Endothelial cell of umbilical vein (primary cell): ENCODE measurements at regions not wholly inside any gene's neighbourhood (a gene's known extent, or its start where the extent isn't known, plus 50 kb on each side); places are given as distances from the start of the nearest gene placed in this dataset.

Experiments
- BruUV-seq: library from RNA; stranded (reverse); fragments of 400-500 nt; replicated peaks from 2 replicates; lab custom pipeline; 2021; lab: Mats Ljungman, UMichigan
- CTCF ChIA-PET: fragments of 300-600, 350-600 bp; sonication (Branson Sonifier 250); formaldehyde crosslinking; loops from one replicate; lab custom pipeline; 2021; ENCODE audit warnings: antibody characterized with exemption, inconsistent platforms; lab: Charles Lee
- POLR2A ChIA-PET: fragments of 300-600, 350-600 bp; sonication (Branson Sonifier 250); formaldehyde crosslinking; loops from one replicate; lab custom pipeline; 2021; ENCODE audit warnings: antibody characterized with exemption, inconsistent platforms; lab: Charles Lee
- DNase-seq: peaks from one replicate; pipeline ENCODE4 v3.0.0-alpha.2; 2011; ENCODE audit warnings: low read depth, low spot score
- FAIRE-seq: peaks from 2 replicates; lab custom pipeline; 2011; peaks lifted over from hg19 to GRCh38; lab: Jason Lieb, UNC
- H2AFZ ChIP-seq: 2 replicates; pipeline ENCODE4 v1.6.0; 2012; ENCODE audit warnings: low read depth, low read length, control low read depth, inconsistent platforms
- H3K27ac ChIP-seq: 2 replicates; pipeline ENCODE4 v1.5.1; 2011; ENCODE audit warnings: low read depth, mild to moderate bottlenecking, control low read depth, low read length, moderate library complexity; ENCODE audit not compliant: insufficient read depth
- H3K27me3 ChIP-seq, 2 experiments: 2 replicates each; pipeline versions ENCODE4 v1.6.0 to v1.6.1; 2011; ENCODE audit warnings: low read length in 2 of 2, mixed read lengths in 1 of 2; ENCODE audit not compliant: control insufficient read depth in 2 of 2, insufficient read depth in 2 of 2
- H3K36me3 ChIP-seq, 2 experiments: 2 replicates in 1 of 2; 3 replicates in 1 of 2; pipeline ENCODE4 v1.5.1; 2011; ENCODE audit warnings: low read length in 2 of 2, mild to moderate bottlenecking in 1 of 2, moderate library complexity in 1 of 2; ENCODE audit not compliant: control insufficient read depth in 2 of 2, insufficient read depth in 2 of 2; ENCODE audit errors: extremely low read depth in 1 of 2
- H3K4me1 ChIP-seq: 3 replicates; pipeline ENCODE4 v1.5.1; 2011; ENCODE audit warnings: mild to moderate bottlenecking, low read length; ENCODE audit not compliant: control insufficient read depth, insufficient read depth; ENCODE audit errors: extremely low read depth
- H3K4me2 ChIP-seq: 2 replicates; pipeline ENCODE4 v1.6.1; 2011; ENCODE audit warnings: low read length, control low read depth, mixed read lengths; ENCODE audit not compliant: insufficient read depth
- H3K4me3 ChIP-seq, 3 experiments: fragments of 200-600 bp in 1 of 3; sonication (generic), shearing (Covaris generic) in 1 of 3; replicated peaks in 1 of 3; 2 replicates each; pipeline ENCODE4 v1.5.1; 2011 to 2016; ENCODE audit warnings: control low read depth in 3 of 3, low read length in 3 of 3, mild to moderate bottlenecking in 2 of 3, inconsistent platforms in 1 of 3, low read depth in 1 of 3, moderate library complexity in 1 of 3; ENCODE audit not compliant: insufficient read depth in 1 of 3
- H3K79me2 ChIP-seq: 2 replicates; pipeline ENCODE4 v1.6.0; 2012; ENCODE audit warnings: low read length, inconsistent platforms; ENCODE audit not compliant: control insufficient read depth, insufficient read depth
- H3K9ac ChIP-seq: replicated peaks from 2 replicates; pipeline ENCODE3; 2011; ENCODE audit warnings: low read length, control low read depth; ENCODE audit not compliant: insufficient read depth; ENCODE audit errors: extremely low read depth
- H3K9me1 ChIP-seq: replicated peaks from 3 replicates; pipeline ENCODE4 v1.6.0; 2011; ENCODE audit warnings: mild to moderate bottlenecking, low read length; ENCODE audit not compliant: control insufficient read depth, insufficient read depth; ENCODE audit errors: extremely low read depth
- H3K9me3 ChIP-seq: replicated peaks from 2 replicates; pipeline ENCODE4 v1.5.1; 2012; ENCODE audit warnings: low read length, inconsistent platforms; ENCODE audit not compliant: control insufficient read depth, insufficient read depth
- H4K20me1 ChIP-seq: replicated peaks from 2 replicates; pipeline ENCODE3; 2011; ENCODE audit warnings: mild to moderate bottlenecking, low read length; ENCODE audit not compliant: control insufficient read depth, insufficient read depth; ENCODE audit errors: extremely low read depth
- EZH2 ChIP-seq: IDR thresholded peaks from 2 replicates; pipeline ENCODE4 v1.6.1; 2012; ENCODE audit warnings: borderline replicate concordance, low read depth, mild to moderate bottlenecking, moderate library complexity, low read length, inconsistent platforms; ENCODE audit not compliant: severe bottlenecking
- FOS ChIP-seq: IDR thresholded peaks from 2 replicates; pipeline ENCODE4 v1.6.1; 2011; ENCODE audit warnings: mild to moderate bottlenecking, low read length, moderate library complexity, borderline replicate concordance; ENCODE audit not compliant: insufficient read depth
- GATA2 ChIP-seq: IDR thresholded peaks from 2 replicates; pipeline ENCODE4 v1.7.0; 2011; ENCODE audit warnings: low read depth, mild to moderate bottlenecking, moderate library complexity, mixed read lengths, low read length; ENCODE audit not compliant: insufficient read length, insufficient read depth
- JUN ChIP-seq: IDR thresholded peaks from 2 replicates; pipeline ENCODE4 v1.6.1; 2011; ENCODE audit warnings: borderline replicate concordance, low read depth; ENCODE audit not compliant: insufficient read length, insufficient read depth
- POLR2A ChIP-seq: IDR thresholded peaks from 2 replicates; pipeline ENCODE4 v1.6.1; 2012; ENCODE audit warnings: low read depth, mild to moderate bottlenecking, control low read depth, low read length
- POLR2AphosphoS5 ChIP-seq: IDR thresholded peaks from 2 replicates; pipeline ENCODE4 v1.6.1; 2012; ENCODE audit warnings: low read depth, mild to moderate bottlenecking, control low read depth, low read length, moderate library complexity; ENCODE audit not compliant: insufficient read depth
- dilution Hi-C: fragments of 300-500 bp; cut with MboI; formaldehyde crosslinking; loops from one replicate; pipeline ENCODE4 v1.15.0; 2019; ENCODE audit warnings: low sequenced_read_pairs; ENCODE audit not compliant: extremely low pct_ligation_motif_present
- intact Hi-C: fragments of 100-400 bp; cut with micrococcal nuclease; formaldehyde crosslinking; loops from one replicate; pipeline ENCODE4 v1.10.0; 2022
- TF ChIP-seq, protein P1 (sequence below): IDR thresholded peaks from 2 replicates; pipeline ENCODE4 v1.6.1; 2011; ENCODE audit not compliant: insufficient read depth, insufficient read length

DNA sequence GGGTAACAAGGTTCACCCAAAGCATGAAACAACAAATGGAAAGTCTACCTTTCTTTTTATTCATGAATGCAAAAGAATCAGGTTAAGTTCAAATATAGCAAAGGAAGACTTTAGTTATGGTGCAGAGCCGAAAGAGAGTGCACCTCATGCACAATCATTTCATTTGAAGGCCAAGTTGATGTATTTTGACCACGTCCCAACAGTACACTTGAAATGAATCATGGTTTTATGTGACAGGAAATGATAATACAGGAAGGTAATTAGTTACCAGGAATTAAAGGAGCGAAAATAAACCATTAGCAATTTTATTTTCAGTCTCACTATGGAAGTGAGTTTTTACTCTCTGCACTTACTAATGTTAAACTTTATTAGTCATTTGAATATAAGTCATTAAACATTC lies 281.2 kb upstream of the DIAPH2 start:
- intact Hi-C loops (no loop called here), dilution Hi-C loops (no loop called here)
- FAIRE-seq: peak; percentile 82
- no peak overlapping the region for H3K9ac ChIP-seq
- H3K27me3 ChIP-seq: no peaks in the 10 kb centered on the region
- no peaks in the 10 kb centered on the region for H3K36me3 ChIP-seq
- H4K20me1 ChIP-seq: no peaks in the 10 kb centered on the region
- H3K27ac ChIP-seq: no peak overlapping the region
- H2AFZ ChIP-seq: no peak overlapping the region
- no peaks in the 10 kb centered on the region for H3K79me2 ChIP-seq
- H3K4me3 ChIP-seq: no peak overlapping the region
- ChIA-PET POLR2A (no interaction called here), CTCF (no interaction called here)
- DNase-seq: peak; percentile 37
- TF ChIP-seq GATA2 (no peak), FOS (peak; percentile 4)
- BruUV-seq: no TSS peak
- no peaks in the 10 kb centered on the region for H3K9me1 ChIP-seq
- peaks cover 25% of the 10 kb centered on the region for H3K4me1 ChIP-seq
- no peaks in the 10 kb centered on the region for H3K9me3 ChIP-seq
- peak overlapping the region; percentile 11 for H3K4me2 ChIP-seq

DNA sequence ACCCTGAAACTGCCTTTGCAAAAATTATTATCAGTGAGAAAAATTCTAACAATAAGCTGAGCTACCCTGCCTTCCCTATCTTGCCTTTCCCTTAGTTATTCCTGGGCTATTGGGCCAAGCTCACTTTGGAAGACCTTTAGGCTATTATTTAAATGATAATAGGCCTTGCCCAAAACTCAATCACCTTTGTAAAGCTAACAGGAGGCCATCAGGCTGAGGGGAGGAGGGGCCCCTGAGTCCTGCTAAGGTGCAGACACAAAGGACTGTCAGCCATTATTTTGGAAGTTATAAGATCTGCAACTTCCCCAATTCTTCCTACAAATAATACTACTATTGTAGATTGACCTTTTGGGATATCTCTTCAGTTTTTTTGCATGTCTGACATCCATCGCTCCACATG lies 278.8 kb upstream of the DIAPH2 start:
- intact Hi-C loops: loop anchor here (2.0 kb wide), 1 partner anchor 31 kb away; no protein-coding TSS in a partner anchor
- no peaks in the 10 kb centered on the region for H4K20me1 ChIP-seq
- POLR2A ChIA-PET: no interaction called here
- CTCF ChIA-PET: no interaction called here
- peaks cover 25% of the 10 kb centered on the region for H3K4me1 ChIP-seq
- H3K9ac ChIP-seq: no peak overlapping the region
- no peak overlapping the region for H3K27ac ChIP-seq
- no peak for TF ChIP-seq EZH2
- no peak for TF ChIP-seq POLR2A
- no peak for TF ChIP-seq POLR2AphosphoS5
- TF ChIP-seq, protein P1, sequence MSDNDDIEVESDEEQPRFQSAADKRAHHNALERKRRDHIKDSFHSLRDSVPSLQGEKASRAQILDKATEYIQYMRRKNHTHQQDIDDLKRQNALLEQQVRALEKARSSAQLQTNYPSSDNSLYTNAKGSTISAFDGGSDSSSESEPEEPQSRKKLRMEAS: no peak
- no peak for TF ChIP-seq JUN
- H3K9me3 ChIP-seq: no peaks in the 10 kb centered on the region
- no peaks in the 10 kb centered on the region for H3K79me2 ChIP-seq
- H3K9me1 ChIP-seq: no peaks in the 10 kb centered on the region
- H2AFZ ChIP-seq: no peak overlapping the region
- H3K27me3 ChIP-seq: no peaks in the 10 kb centered on the region
- H3K4me2 ChIP-seq: no peak overlapping the region
- DNase-seq: no peak
- H3K4me3 ChIP-seq: no peak overlapping the region
- no peak for FAIRE-seq
- dilution Hi-C loops: no loop called here
- no TSS peak for BruUV-seq
- no peaks in the 10 kb centered on the region for H3K36me3 ChIP-seq
